A673 (cell line): ENCODE measurements at regions not wholly inside any gene's neighbourhood (a gene's known extent, or its start where the extent isn't known, plus 50 kb on each side); places are given as distances from the start of the nearest gene placed in this dataset.

ENCODE experiments used
- CTCF ChIP-seq: fragments of 300-800, 200-600 bp; sonication (generic); conservative IDR thresholded peaks from 2 replicates; pipeline ENCODE4 v1.5.1; 2017; ENCODE audit warnings: low read depth, mild to moderate bottlenecking, antibody characterized with exemption, low read length, moderate library complexity, mixed read lengths
- EZH2 ChIP-seq: fragments of 200-600 bp; sonication (generic); IDR thresholded peaks from 2 replicates; pipeline ENCODE4 v1.6.1; 2017; ENCODE audit warnings: borderline replicate concordance, low read depth, mild to moderate bottlenecking, mixed read lengths, antibody characterized with exemption, low read length; ENCODE audit not compliant: poor library complexity, severe bottlenecking

- no peak for TF ChIP-seq CTCF
- no peak for TF ChIP-seq EZH2
Measured at GRCh38 chr4:26076896-26077295, 162.9 kb downstream of the SMIM20 start.
